HG03139 (cell line): ENCODE measurements at regions not wholly inside any gene's neighbourhood (a gene's known extent, or its start where the extent isn't known, plus 50 kb on each side); places are given as distances from the start of the nearest gene placed in this dataset.

ENCODE experiments used
- ATAC-seq: cut with Tn5 transposase; IDR thresholded peaks from one replicate; pipeline ENCODE4 v1.9.1; 2021; ENCODE audit not compliant: unreplicated experiment

GRCh38 chr5:86875539-86875938 is 257.8 kb downstream of the COX7C start:
- no peak for ATAC-seq

GRCh38 chr5:86878250-86878649 is 260.5 kb downstream of the COX7C start:
- no peak for ATAC-seq

GRCh38 chr5:86879086-86879485 is 261.3 kb downstream of the COX7C start:
- no peak for ATAC-seq

GRCh38 chr5:86880344-86880743 is 262.6 kb downstream of the COX7C start:
- no peak for ATAC-seq

- ATAC-seq = peak; percentile 97
These were observed 263.2 kb downstream of the COX7C start for GRCh38 chr5:86880785-86881492.

- no peak for ATAC-seq
These were observed 263.9 kb downstream of the COX7C start for GRCh38 chr5:86881493-86882090.

- no peak for ATAC-seq
These were observed 266.9 kb downstream of the COX7C start for GRCh38 chr5:86884608-86885007.

- ATAC-seq = no peak
These were observed 267.3 kb downstream of the COX7C start for GRCh38 chr5:86885011-86885410.

- ATAC-seq = no peak
These were observed 267.9 kb downstream of the COX7C start for GRCh38 chr5:86885489-86886230.

GRCh38 chr5:86890375-86890774 is 272.6 kb downstream of the COX7C start:
- ATAC-seq = no peak

GRCh38 chr5:86894056-86894455 is 276.3 kb downstream of the COX7C start:
- ATAC-seq = no peak

- ATAC-seq = no peak
These were observed 279.2 kb downstream of the COX7C start for GRCh38 chr5:86896916-86897315.

- no peak for ATAC-seq
These were observed 291.9 kb downstream of the COX7C start for GRCh38 chr5:86909418-86910295.

GRCh38 chr5:86917117-86917579 is 299.4 kb downstream of the COX7C start:
- no peak for ATAC-seq

GRCh38 chr5:86918246-86918645 is 300.5 kb downstream of the COX7C start:
- ATAC-seq = no peak

- ATAC-seq = no peak
These were observed 308.3 kb downstream of the COX7C start for GRCh38 chr5:86926033-86926432.

GRCh38 chr5:86929123-86929766 is 311.5 kb downstream of the COX7C start:
- no peak for ATAC-seq

- no peak for ATAC-seq
These were observed 315.9 kb upstream of the RASA1 start for GRCh38 chr5:86951761-86952160.

GRCh38 chr5:86964889-86965288 is 302.8 kb upstream of the RASA1 start:
- ATAC-seq = no peak

- ATAC-seq = no peak
These were observed 299.4 kb upstream of the RASA1 start for GRCh38 chr5:86968301-86968753.
